ENCODE measurements at regions not wholly inside any gene's neighbourhood (a gene's known extent, or its start where the extent isn't known, plus 50 kb on each side); places are given as distances from the start of the nearest gene placed in this dataset.

- no peak for DNase-seq (ENCODE audit: low spot score in 2 of 2, unreplicated experiment in 2 of 2)
- Mint-ChIP-seq H3K27me3 (ENCODE audit: low read depth) (no peaks in the 10 kb centered on the region), H3K9me3 (peaks cover 3% of the 10 kb centered on the region), H3K4me1 (peaks cover 18% of the 10 kb centered on the region), H3K4me3 (no peak overlapping the region), H3K27ac (no peak overlapping the region), H3K36me3 (no peaks in the 10 kb centered on the region)
- no peak for TF ChIP-seq CTCF (IDR thresholded peaks at IDR 0.05; ENCODE audit: unreplicated experiment)
Measured at GRCh38 chr18:2326999-2327398, 244.3 kb downstream of the METTL4 start.

- TF ChIP-seq CTCF (IDR thresholded peaks at IDR 0.05; ENCODE audit: unreplicated experiment), result no peak
- Mint-ChIP-seq H3K4me3 (no peak overlapping the region), H3K9me3 (no peaks in the 10 kb centered on the region), H3K27me3 (ENCODE audit: low read depth) (no peaks in the 10 kb centered on the region), H3K36me3 (no peaks in the 10 kb centered on the region), H3K4me1 (peaks cover 11% of the 10 kb centered on the region), H3K27ac (no peak overlapping the region)
- no peak for DNase-seq (ENCODE audit: low spot score in 2 of 2, unreplicated experiment in 2 of 2)
Measured at GRCh38 chr18:2330764-2331163, 240.5 kb downstream of the METTL4 start.

- no peak overlapping the region for H3K27ac Mint-ChIP-seq
- no peaks in the 10 kb centered on the region for H3K9me3 Mint-ChIP-seq
- TF ChIP-seq CTCF (IDR thresholded peaks at IDR 0.05; ENCODE audit: unreplicated experiment), result no peak
- H3K4me1 Mint-ChIP-seq, result peaks cover 4% of the 10 kb centered on the region
- H3K4me3 Mint-ChIP-seq, result no peak overlapping the region
- peaks cover 3% of the 10 kb centered on the region for H3K27me3 Mint-ChIP-seq (ENCODE audit: low read depth)
- no peaks in the 10 kb centered on the region for H3K36me3 Mint-ChIP-seq
- no peak for DNase-seq (ENCODE audit: low spot score in 2 of 2, unreplicated experiment in 2 of 2)
Measured at GRCh38 chr18:2331491-2331890, 239.8 kb downstream of the METTL4 start.

GRCh38 chr18:2336690-2337392 is 234.5 kb downstream of the METTL4 start:
- Mint-ChIP-seq H3K27ac (no peak overlapping the region), H3K27me3 (ENCODE audit: low read depth) (peaks cover 6% of the 10 kb centered on the region), H3K4me3 (no peak overlapping the region), H3K9me3 (peaks cover 7% of the 10 kb centered on the region), H3K4me1 (peaks cover 1% of the 10 kb centered on the region), H3K36me3 (no peaks in the 10 kb centered on the region)
- DNase-seq (ENCODE audit: low spot score in 2 of 2, unreplicated experiment in 2 of 2), result no peak
- no peak for TF ChIP-seq CTCF (IDR thresholded peaks at IDR 0.05; ENCODE audit: unreplicated experiment)

GRCh38 chr18:2337552-2338141 is 233.7 kb downstream of the METTL4 start:
- peaks cover 6% of the 10 kb centered on the region for H3K27me3 Mint-ChIP-seq (ENCODE audit: low read depth)
- H3K36me3 Mint-ChIP-seq, result no peaks in the 10 kb centered on the region
- no peak overlapping the region for H3K4me3 Mint-ChIP-seq
- TF ChIP-seq CTCF (IDR thresholded peaks at IDR 0.05; ENCODE audit: unreplicated experiment), result peak; percentile 21
- DNase-seq (ENCODE audit: low spot score in 2 of 2, unreplicated experiment in 2 of 2), result no peak
- no peak overlapping the region for H3K27ac Mint-ChIP-seq
- peaks cover 14% of the 10 kb centered on the region for H3K9me3 Mint-ChIP-seq
- peaks cover 1% of the 10 kb centered on the region for H3K4me1 Mint-ChIP-seq

All from mesothelial cell of epicardium (in vitro differentiated cells).